H9 (cell line): ENCODE measurements at regions not wholly inside any gene's neighbourhood (a gene's known extent, or its start where the extent isn't known, plus 50 kb on each side); places are given as distances from the start of the nearest gene placed in this dataset.

Source experiments
- DNase-seq: peaks from one replicate; pipeline ENCODE4 v3.0.0-alpha.2; 2017
- H2AFZ ChIP-seq: one replicate; pipeline ENCODE4 v1.6.1; 2013; ENCODE audit warnings: mild to moderate bottlenecking, low read length, control low read depth, moderate library complexity
- H2AK5ac ChIP-seq: 2 replicates; pipeline ENCODE4 v1.6.1; 2013; ENCODE audit warnings: low read length, control low read depth, mixed read lengths; ENCODE audit not compliant: insufficient read length
- H2BK120ac ChIP-seq: one replicate; pipeline ENCODE4 v1.6.1; 2013; ENCODE audit warnings: low read depth, mild to moderate bottlenecking, low read length, control low read depth, inconsistent platforms; ENCODE audit not compliant: poor library complexity, severe bottlenecking
- H2BK12ac ChIP-seq: 2 replicates; pipeline ENCODE4 v1.6.1; 2013; ENCODE audit warnings: low read length, control low read depth, mixed read lengths, low read depth; ENCODE audit not compliant: insufficient read length
- H2BK15ac ChIP-seq: 2 replicates; pipeline ENCODE4 v1.6.1; 2013; ENCODE audit warnings: low read depth, low read length, control low read depth
- H2BK20ac ChIP-seq: one replicate; pipeline ENCODE4 v1.6.1; 2013; ENCODE audit warnings: low read depth, mild to moderate bottlenecking, low read length, control low read depth, inconsistent platforms; ENCODE audit not compliant: poor library complexity, severe bottlenecking
- H2BK5ac ChIP-seq: 2 replicates; pipeline ENCODE4 v1.6.1; 2013; ENCODE audit warnings: low read length, control low read depth, mixed read lengths; ENCODE audit not compliant: insufficient read length
- H3K14ac ChIP-seq: 2 replicates; pipeline ENCODE4 v1.6.1; 2013; ENCODE audit warnings: low read length, control low read depth; ENCODE audit not compliant: insufficient read depth
- H3K18ac ChIP-seq: 2 replicates; pipeline ENCODE4 v1.6.1; 2013; ENCODE audit warnings: low read depth, mild to moderate bottlenecking, mixed read lengths, low read length, control low read depth; ENCODE audit not compliant: insufficient read length
- H3K23ac ChIP-seq: 2 replicates; pipeline ENCODE4 v1.6.1; 2013; ENCODE audit warnings: low read length, control low read depth, mixed read lengths, low read depth; ENCODE audit not compliant: insufficient read length
- H3K23me2 ChIP-seq: 2 replicates; pipeline ENCODE4 v1.6.1; 2013; ENCODE audit warnings: low read depth, mild to moderate bottlenecking, mixed read lengths, low read length, control low read depth; ENCODE audit not compliant: insufficient read length, poor library complexity, severe bottlenecking
- H3K27ac ChIP-seq: 2 replicates; pipeline ENCODE4 v1.5.1; 2013; ENCODE audit warnings: low read length, control low read depth, mixed read lengths, low read depth; ENCODE audit not compliant: insufficient read length
- H3K27me3 ChIP-seq: 2 replicates; pipeline ENCODE4 v1.6.1; 2013; ENCODE audit warnings: low read length, control low read depth, inconsistent platforms; ENCODE audit not compliant: insufficient read depth
- H3K4ac ChIP-seq: 2 replicates; pipeline ENCODE4 v1.6.1; 2013; ENCODE audit warnings: low read depth, mild to moderate bottlenecking, control low read depth, inconsistent platforms, low read length, moderate library complexity
- H3K4me1 ChIP-seq: 2 replicates; pipeline ENCODE4 v1.6.1; 2013; ENCODE audit warnings: low read length, control low read depth, inconsistent platforms; ENCODE audit not compliant: insufficient read depth
- H3K4me2 ChIP-seq: 2 replicates; pipeline ENCODE4 v1.6.1; 2013; ENCODE audit warnings: low read length, control low read depth, mixed read lengths; ENCODE audit not compliant: insufficient read length, insufficient read depth
- H3K56ac ChIP-seq: 2 replicates; pipeline ENCODE4 v1.6.1; 2013; ENCODE audit warnings: low read depth, mild to moderate bottlenecking, mixed read lengths, low read length, control low read depth; ENCODE audit not compliant: insufficient read length
- H3K79me1 ChIP-seq: 2 replicates; pipeline ENCODE4 v1.6.1; 2013; ENCODE audit warnings: low read depth, mild to moderate bottlenecking, moderate library complexity, low read length, control low read depth, inconsistent platforms; ENCODE audit not compliant: insufficient read depth, poor library complexity, severe bottlenecking
- H3K79me2 ChIP-seq: 2 replicates; pipeline ENCODE4 v1.6.1; 2013; ENCODE audit warnings: low read length, control low read depth, inconsistent platforms; ENCODE audit not compliant: insufficient read depth
- H3K9ac ChIP-seq: 2 replicates; pipeline ENCODE4 v1.6.1; 2013; ENCODE audit warnings: low read length, control low read depth, mixed read lengths; ENCODE audit not compliant: insufficient read length; ENCODE audit errors: extremely low read depth
- H3K9me3 ChIP-seq: one replicate; pipeline ENCODE4 v1.6.1; 2013; ENCODE audit warnings: low read depth, low read length, inconsistent platforms; ENCODE audit not compliant: control insufficient read depth
- H3T11ph ChIP-seq: one replicate; pipeline ENCODE4 v1.6.1; 2013; ENCODE audit warnings: mild to moderate bottlenecking, low read length, control low read depth, inconsistent platforms
- H4K20me1 ChIP-seq: one replicate; pipeline ENCODE4 v1.6.1; 2013; ENCODE audit not compliant: control insufficient read depth, insufficient read length, insufficient read depth
- H4K5ac ChIP-seq: 2 replicates; pipeline ENCODE4 v1.6.1; 2013; ENCODE audit warnings: low read depth, mild to moderate bottlenecking, mixed read lengths, low read length, control low read depth; ENCODE audit not compliant: insufficient read length
- H4K8ac ChIP-seq: replicated peaks from 2 replicates; pipeline ENCODE4 v1.6.1; 2013; ENCODE audit warnings: low read length, control low read depth, mixed read lengths, low read depth; ENCODE audit not compliant: insufficient read length
- H4K91ac ChIP-seq: 2 replicates; pipeline ENCODE4 v1.6.1; 2013; ENCODE audit warnings: low read depth, mild to moderate bottlenecking, moderate library complexity, mixed read lengths, low read length, control low read depth; ENCODE audit not compliant: insufficient read length
- H3K27ac Mint-ChIP-seq, 3 experiments: 2 replicates in 2 of 3; 3 replicates in 1 of 3; pipeline ENCODE4 v1.8.0; 2020 to 2021; ENCODE audit warnings: mixed read lengths in 3 of 3, mild to moderate bottlenecking in 1 of 3, moderate library complexity in 1 of 3
- H3K27me3 Mint-ChIP-seq: 2 replicates; pipeline ENCODE4 v1.8.0; 2021; ENCODE audit warnings: low read depth, mild to moderate bottlenecking, moderate library complexity, mixed read lengths
- H3K36me3 Mint-ChIP-seq, 3 experiments: 2 replicates in 2 of 3; 3 replicates in 1 of 3; pipeline ENCODE4 v1.8.0; 2020 to 2021; ENCODE audit warnings: low read depth in 3 of 3, mixed read lengths in 3 of 3; ENCODE audit not compliant: insufficient read depth in 1 of 3
- H3K4me1 Mint-ChIP-seq, 2 experiments: 2 replicates each; pipeline ENCODE4 v1.8.0; 2020; ENCODE audit warnings: mixed read lengths in 2 of 2
- H3K4me3 Mint-ChIP-seq, 2 experiments: 2 replicates in 1 of 2; 3 replicates in 1 of 2; pipeline ENCODE4 v1.8.0; 2020 to 2021; ENCODE audit warnings: mild to moderate bottlenecking in 2 of 2, mixed read lengths in 2 of 2, moderate library complexity in 1 of 2
- H3K9me3 Mint-ChIP-seq, 2 experiments: 2 replicates in 1 of 2; 3 replicates in 1 of 2; pipeline ENCODE4 v1.8.0; 2020; ENCODE audit warnings: mild to moderate bottlenecking in 2 of 2, mixed read lengths in 2 of 2, moderate library complexity in 1 of 2
- CTCF ChIP-seq: fragments of 200-600 bp; sonication (generic); conservative IDR thresholded peaks from 3 replicates; pipeline ENCODE4 v1.8.0; 2021; ENCODE audit warnings: antibody characterized with exemption, mild to moderate bottlenecking
- WGBS: extraction: QIAGEN DNeasy Blood & Tissue Kit; methylation state at CpG from one replicate; pipeline ENCODE4 v1.1.7; 2013; ENCODE audit warnings: missing lambda C conversion rate, low lambda C conversion rate, mixed read lengths; ENCODE audit not compliant: insufficient read length; ENCODE audit errors: extremely low coverage; 5-methylcytosine and 5-hydroxymethylcytosine counted together

- no peak overlapping the region for H3K56ac ChIP-seq
- no peak overlapping the region for H2AFZ ChIP-seq
- no peak overlapping the region for H3T11ph ChIP-seq
- no peak overlapping the region; a peak in 1 of 7 replicates for H3K27ac Mint-ChIP-seq
- no peaks in the 10 kb centered on the region for H3K79me2 ChIP-seq
- no peak for TF ChIP-seq CTCF
- no peak overlapping the region for H4K8ac ChIP-seq
- H4K5ac ChIP-seq, result no peak overlapping the region
- H2AK5ac ChIP-seq, result no peak overlapping the region
- H2BK12ac ChIP-seq, result no peak overlapping the region
- peaks cover 0 to 2% of the 10 kb centered on the region in 2 experiments; a peak in 3 of 5 replicates for H3K9me3 Mint-ChIP-seq
- no peak overlapping the region for H3K23ac ChIP-seq
- whole genome bisulfite sequencing, result no CpG with 5 or more reads among the region's 5 CpGs
- no peaks in the 10 kb centered on the region for H3K23me2 ChIP-seq
- H3K36me3 Mint-ChIP-seq, result no peaks in the 10 kb centered on the region; a peak in 2 of 7 replicates
- no peak for DNase-seq
- H2BK20ac ChIP-seq, result no peak overlapping the region
- no peak overlapping the region for H3K27ac ChIP-seq
- no peaks in the 10 kb centered on the region for H3K27me3 ChIP-seq
- H3K4me2 ChIP-seq, result no peak overlapping the region
- H3K14ac ChIP-seq, result no peak overlapping the region
- no peaks in the 10 kb centered on the region for H3K79me1 ChIP-seq
- no peak overlapping the region for H4K91ac ChIP-seq
- H3K4me1 ChIP-seq, result no peaks in the 10 kb centered on the region
- no peaks in the 10 kb centered on the region for H3K4me1 Mint-ChIP-seq
- H3K27me3 Mint-ChIP-seq, result peaks cover 2% of the 10 kb centered on the region
- H4K20me1 ChIP-seq, result no peaks in the 10 kb centered on the region
- no peak overlapping the region for H2BK120ac ChIP-seq
- no peak overlapping the region for H3K18ac ChIP-seq
- H3K4me3 Mint-ChIP-seq, result no peak overlapping the region
- H2BK5ac ChIP-seq, result no peak overlapping the region
- H3K4ac ChIP-seq, result no peak overlapping the region
- no peak overlapping the region for H2BK15ac ChIP-seq
- no peaks in the 10 kb centered on the region for H3K9me3 ChIP-seq
- no peak overlapping the region for H3K9ac ChIP-seq
Measured at GRCh38 chrX:140040386-140040785, 75.1 kb upstream of the CXorf66 start.
